ENCODE measurements at regions not wholly inside any gene's neighbourhood (a gene's known extent, or its start where the extent isn't known, plus 50 kb on each side); places are given as distances from the start of the nearest gene placed in this dataset.

- H3K4me3 ChIP-seq (ENCODE audit: insufficient read depth, low read depth, low read length): no peak overlapping the region
- H3K27ac ChIP-seq (ENCODE audit: low read depth, low read length): no peak overlapping the region
- H3K79me2 ChIP-seq (ENCODE audit: insufficient read depth, low read length): no peaks in the 10 kb centered on the region
- TF ChIP-seq CTCF (IDR thresholded peaks at IDR 0.05; ENCODE audit: insufficient read depth, low read depth, low read length): no peak
- TF ChIP-seq EZH2 (IDR thresholded peaks at IDR 0.05; ENCODE audit: insufficient read depth, low read length): no peak
- no peak for DNase-seq (ENCODE audit: low read depth)
- H2AFZ ChIP-seq (ENCODE audit: low read depth, low read length): no peak overlapping the region
- H3K9me3 Mint-ChIP-seq (ENCODE audit: unreplicated experiment): no peaks in the 10 kb centered on the region
- no peak for FAIRE-seq
- no peak overlapping the region for H3K4me3 Mint-ChIP-seq (ENCODE audit: unreplicated experiment)
- H3K4me2 ChIP-seq (ENCODE audit: low read length): no peak overlapping the region
- no peaks in the 10 kb centered on the region for H3K4me1 ChIP-seq (ENCODE audit: insufficient read depth, low read length)
- H4K20me1 ChIP-seq (ENCODE audit: insufficient read depth, low read length): no peaks in the 10 kb centered on the region
- no peak overlapping the region for H3K27ac Mint-ChIP-seq (ENCODE audit: unreplicated experiment)
- H3K36me3 ChIP-seq (ENCODE audit: insufficient read depth, low read length): no peaks in the 10 kb centered on the region
- H3K27me3 Mint-ChIP-seq (ENCODE audit: low read depth, unreplicated experiment): no peaks in the 10 kb centered on the region
- H3K9me3 ChIP-seq (ENCODE audit: insufficient read depth, low read depth, low read length): no peaks in the 10 kb centered on the region
- no peaks in the 10 kb centered on the region for H3K36me3 Mint-ChIP-seq (ENCODE audit: low read depth, unreplicated experiment)
- no peaks in the 10 kb centered on the region for H3K4me1 Mint-ChIP-seq (ENCODE audit: low read depth, unreplicated experiment)
- no peak overlapping the region for H3K9ac ChIP-seq (ENCODE audit: low read length)
- no peaks in the 10 kb centered on the region for H3K27me3 ChIP-seq (ENCODE audit: insufficient read depth, low read length)
These were observed 234.7 kb downstream of the BTG1 start for GRCh38 chr12:91910871-91911388.

DNA sequence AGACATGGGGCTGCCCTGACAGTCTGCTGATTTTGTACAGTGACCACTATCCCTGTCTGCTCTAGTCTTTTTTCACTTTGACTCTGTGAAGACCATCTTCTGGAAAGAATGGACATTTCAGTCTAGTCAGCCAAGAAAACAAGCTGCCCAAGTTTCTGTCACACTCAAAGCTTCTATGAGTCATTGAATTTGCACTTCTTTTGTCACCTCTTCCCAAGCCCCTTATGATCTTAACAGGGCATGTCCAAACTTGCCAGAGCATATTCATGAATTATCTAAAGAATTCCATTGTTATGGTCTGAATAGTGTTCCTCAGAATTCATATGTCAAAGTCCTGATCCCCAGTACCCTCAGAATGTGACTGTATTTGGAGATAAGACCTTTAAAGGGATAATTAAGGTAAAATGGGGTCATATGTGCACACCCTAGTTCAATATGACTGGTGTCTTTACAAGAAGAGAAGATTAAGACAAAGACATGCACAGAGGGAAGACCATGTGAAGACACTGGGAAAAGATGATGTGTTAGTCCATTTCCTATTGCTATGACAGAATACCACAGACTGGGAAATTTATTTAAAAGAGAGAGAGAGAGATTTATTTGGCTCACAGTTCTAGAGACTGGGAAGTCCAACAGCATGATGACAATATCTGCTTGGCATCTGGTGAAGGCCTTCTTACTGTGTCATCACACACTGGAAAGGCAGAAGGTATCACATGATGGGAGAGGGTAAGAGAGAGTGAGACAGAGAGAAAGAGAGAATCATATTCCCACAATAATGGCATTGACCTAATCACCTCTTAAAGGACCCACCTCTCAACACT, 242.6 kb downstream of the BTG1 start:
- H2AFZ ChIP-seq (ENCODE audit: low read depth, low read length): no peak overlapping the region
- no peaks in the 10 kb centered on the region for H3K4me1 ChIP-seq (ENCODE audit: insufficient read depth, low read length)
- no peaks in the 10 kb centered on the region for H3K79me2 ChIP-seq (ENCODE audit: insufficient read depth, low read length)
- H3K4me1 Mint-ChIP-seq (ENCODE audit: low read depth, unreplicated experiment): peaks cover 13% of the 10 kb centered on the region
- no peak overlapping the region for H3K4me3 ChIP-seq (ENCODE audit: insufficient read depth, low read depth, low read length)
- H4K20me1 ChIP-seq (ENCODE audit: insufficient read depth, low read length): no peaks in the 10 kb centered on the region
- no peaks in the 10 kb centered on the region for H3K9me3 ChIP-seq (ENCODE audit: insufficient read depth, low read depth, low read length)
- H3K36me3 ChIP-seq (ENCODE audit: insufficient read depth, low read length): no peaks in the 10 kb centered on the region
- no peak for TF ChIP-seq CTCF (IDR thresholded peaks at IDR 0.05; ENCODE audit: insufficient read depth, low read depth, low read length)
- no peak for TF ChIP-seq EZH2 (IDR thresholded peaks at IDR 0.05; ENCODE audit: insufficient read depth, low read length)
- no peaks in the 10 kb centered on the region for H3K27me3 ChIP-seq (ENCODE audit: insufficient read depth, low read length)
- no peak overlapping the region for H3K4me2 ChIP-seq (ENCODE audit: low read length)
- no peak overlapping the region for H3K4me3 Mint-ChIP-seq (ENCODE audit: unreplicated experiment)
- DNase-seq (ENCODE audit: low read depth) (peak; percentile 51), FAIRE-seq (peak; percentile 34)
- H3K27me3 Mint-ChIP-seq (ENCODE audit: low read depth, unreplicated experiment): no peaks in the 10 kb centered on the region
- H3K9ac ChIP-seq (ENCODE audit: low read length): no peak overlapping the region
- H3K36me3 Mint-ChIP-seq (ENCODE audit: low read depth, unreplicated experiment): no peaks in the 10 kb centered on the region
- H3K27ac Mint-ChIP-seq (ENCODE audit: unreplicated experiment): peak overlapping the region; percentile 93
- no peak overlapping the region for H3K27ac ChIP-seq (ENCODE audit: low read depth, low read length)
- peaks cover 16% of the 10 kb centered on the region for H3K9me3 Mint-ChIP-seq (ENCODE audit: unreplicated experiment)
